ELR (cell line): ENCODE measurements at regions not wholly inside any gene's neighbourhood (a gene's known extent, or its start where the extent isn't known, plus 50 kb on each side); places are given as distances from the start of the nearest gene placed in this dataset.
"Not testable (repeated sequence)": the region's sequence is repeated elsewhere in the genome, so short reads cannot be mapped to it uniquely, and the experiment has no call there.

Source experiments
- DNase-seq: peaks from one replicate; pipeline ENCODE4 v3.0.0-alpha.2; 2015; ENCODE audit warnings: low read depth

DNA sequence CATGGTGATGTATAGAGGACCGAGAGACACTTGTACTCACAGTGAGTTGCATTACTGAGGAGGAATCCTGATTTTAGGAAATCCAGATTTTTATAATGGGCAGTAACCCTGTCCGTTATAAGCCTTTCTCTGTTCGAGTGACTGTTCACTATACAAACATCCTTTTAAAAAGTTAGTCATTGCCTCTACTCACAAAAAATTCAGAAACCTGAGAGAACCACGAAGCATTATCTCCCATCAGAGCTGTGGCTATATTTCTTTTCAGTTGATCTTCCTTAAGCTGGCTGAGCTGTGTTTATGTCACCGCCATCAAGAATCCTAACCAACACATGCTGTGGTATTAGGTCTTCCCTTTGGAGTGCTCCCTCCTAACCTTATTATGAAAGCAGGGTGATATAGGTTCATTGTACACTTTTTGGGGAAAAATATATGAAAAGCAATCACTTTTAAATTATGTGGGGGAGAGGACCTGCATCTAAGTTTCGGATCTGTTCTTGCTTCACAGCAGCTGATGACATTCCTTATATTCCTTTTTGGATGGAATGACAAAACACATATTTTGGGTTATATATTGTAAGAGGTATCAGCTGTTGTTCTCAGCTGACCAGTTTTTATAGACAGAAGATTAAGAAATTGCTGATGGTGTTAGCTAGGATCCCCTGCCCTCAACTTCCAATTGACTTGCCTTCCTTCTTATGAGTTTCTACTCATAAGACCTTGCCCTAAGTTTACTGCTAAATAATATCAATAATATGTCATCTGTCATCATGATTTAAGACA, 465.9 kb upstream of the RASGRP1 start:
- peak; percentile 29 for DNase-seq

DNA sequence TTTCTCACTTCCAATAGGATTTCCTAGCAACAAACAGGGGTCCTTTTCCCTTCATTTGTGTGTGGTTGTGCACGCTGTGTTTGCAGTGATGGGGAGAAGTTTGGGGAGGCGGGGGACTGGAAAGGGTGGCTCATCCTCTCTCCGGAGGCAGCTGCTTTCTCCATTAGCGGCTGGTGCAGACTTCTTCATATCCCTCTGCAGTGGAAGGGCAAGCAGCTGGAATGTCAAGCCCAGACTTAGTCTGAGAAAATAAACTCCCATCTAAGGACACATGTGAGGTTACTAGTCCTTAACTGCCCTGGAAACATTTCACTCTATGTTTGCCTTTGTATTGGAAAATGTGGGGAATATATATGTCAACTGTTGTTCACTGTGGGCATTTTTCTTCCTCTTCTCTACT, 467.0 kb upstream of the RASGRP1 start:
- no peak for DNase-seq

DNA sequence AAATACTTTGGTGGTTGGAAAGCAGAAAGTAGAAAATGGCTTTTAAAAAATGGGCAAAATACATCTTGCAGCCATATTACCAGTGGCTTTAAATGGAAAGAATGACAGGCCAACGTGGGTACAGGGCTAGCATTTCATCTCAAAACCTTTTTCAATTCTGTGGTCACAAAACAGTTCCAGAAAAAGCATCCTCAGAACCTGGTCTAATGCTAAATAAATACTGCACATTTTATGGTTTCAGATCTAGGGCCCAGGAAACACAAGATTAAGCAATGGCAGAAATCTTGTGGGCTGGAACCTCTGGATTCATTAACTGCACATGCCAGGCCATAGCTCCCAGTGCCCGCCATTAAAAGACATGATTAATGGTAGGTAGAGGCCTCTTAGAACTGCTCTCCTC, 470.2 kb upstream of the RASGRP1 start:
- no peak for DNase-seq

DNA sequence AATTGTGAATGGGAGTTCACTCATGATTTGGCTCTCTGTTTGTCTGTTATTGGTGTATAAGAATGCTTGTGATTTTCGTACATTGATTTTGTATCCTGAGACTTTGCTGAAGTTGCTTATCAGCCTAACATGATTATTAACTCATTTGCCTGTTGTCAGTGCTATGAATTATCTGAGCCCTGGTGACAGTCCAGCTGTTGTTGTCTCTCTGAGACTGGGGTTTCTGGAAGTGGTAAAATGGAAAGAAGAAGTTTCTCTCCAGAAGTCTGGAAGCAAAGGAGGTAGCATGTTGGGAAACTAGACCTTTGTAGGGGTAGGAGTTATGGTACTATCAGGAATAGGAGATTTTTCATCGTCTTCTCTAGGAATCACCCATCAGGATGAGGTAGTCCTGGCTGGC, 473.0 kb upstream of the RASGRP1 start:
- not testable (repeated sequence) for DNase-seq

DNA sequence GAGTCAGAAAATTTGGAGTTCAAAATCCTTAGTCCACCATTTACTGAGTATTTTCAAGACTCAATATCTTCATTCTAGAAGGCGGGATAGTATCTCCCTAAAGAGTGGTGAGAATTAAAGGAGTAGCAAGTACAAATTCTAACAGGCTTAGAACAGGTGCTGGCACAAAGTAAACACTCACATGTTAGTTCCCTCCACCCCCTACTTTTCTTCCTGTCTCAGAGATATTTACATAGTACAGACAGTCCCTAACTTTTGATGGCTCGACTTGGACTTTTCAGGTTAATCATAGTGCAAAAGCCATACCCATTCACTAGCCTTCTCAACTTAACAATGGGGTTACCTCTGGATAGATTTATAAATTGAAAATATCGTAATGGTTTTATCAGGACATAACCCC, 476.2 kb upstream of the RASGRP1 start:
- no peak for DNase-seq

DNA sequence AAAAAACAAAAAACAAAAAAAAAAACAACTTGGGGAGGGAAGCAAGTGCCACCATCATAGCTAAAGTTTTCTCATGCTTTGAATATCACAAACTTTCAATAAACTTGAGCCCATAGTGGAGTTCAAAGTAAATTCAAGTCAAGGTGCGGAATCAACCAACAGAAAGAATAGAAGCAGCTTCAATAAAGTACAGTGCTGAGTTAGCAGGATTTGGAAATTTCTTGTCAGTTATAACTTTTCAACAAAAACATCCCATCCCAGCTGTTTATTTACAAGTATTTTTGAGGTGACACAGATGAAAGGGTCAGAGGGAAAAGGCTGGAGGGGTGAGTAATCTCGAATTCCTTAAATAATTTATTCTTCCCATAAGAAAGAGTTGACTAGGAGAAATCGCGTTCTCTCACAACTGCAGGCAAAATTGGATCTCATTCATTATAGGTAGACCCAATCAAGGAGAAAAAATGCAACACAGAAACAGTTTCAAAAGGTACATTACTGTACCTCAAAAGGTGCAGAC, 477.4 kb upstream of the RASGRP1 start:
- peak; percentile 17 for DNase-seq

GRCh38 chr15:39051626-39052322, 487.2 kb upstream of the RASGRP1 start:
- DNase-seq, result no peak

GRCh38 chr15:39052323-39052705, 487.7 kb upstream of the RASGRP1 start:
- DNase-seq, result no peak

GRCh38 chr15:39053480-39053879, 488.9 kb upstream of the RASGRP1 start:
- DNase-seq, result no peak

- DNase-seq, result no peak
Measured at GRCh38 chr15:39054128-39054732, 489.6 kb upstream of the RASGRP1 start.

- DNase-seq, result no peak
Measured at GRCh38 chr15:39056357-39056756, 491.7 kb upstream of the RASGRP1 start.

DNA sequence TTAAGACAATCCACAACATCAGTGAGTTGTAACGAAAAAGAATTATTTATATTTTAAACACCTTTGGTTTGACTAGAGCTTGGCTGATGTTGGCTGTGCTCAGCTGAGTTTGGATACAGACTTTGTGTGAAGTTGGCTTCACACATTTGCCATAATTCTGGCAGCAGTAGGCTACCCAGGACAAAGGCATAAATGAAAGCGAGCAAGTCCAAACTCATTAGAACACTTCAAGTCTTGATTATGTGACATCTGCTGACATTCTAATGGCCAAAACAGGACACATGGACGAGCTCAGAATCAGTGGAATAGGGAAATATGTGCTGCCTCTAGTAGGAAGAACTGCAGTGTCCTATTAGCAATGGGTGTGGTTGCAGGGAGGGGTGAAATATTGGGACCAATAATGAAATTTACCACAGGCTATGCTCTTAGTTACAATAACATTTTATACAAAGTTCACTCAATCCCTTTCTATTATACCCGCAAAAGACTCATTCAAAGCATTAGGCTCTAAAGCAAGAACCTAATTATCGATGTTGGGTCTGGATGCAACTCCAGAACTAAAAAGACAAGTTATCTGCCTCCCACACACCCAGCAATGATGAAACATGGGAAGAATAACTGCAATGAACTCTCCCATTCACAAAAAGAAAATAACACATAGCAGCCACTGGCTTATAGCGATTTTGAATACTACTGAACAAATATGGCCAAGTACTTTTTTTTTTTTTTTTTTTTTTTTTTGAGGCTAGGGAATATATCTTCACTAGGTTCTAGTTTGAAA, 493.9 kb upstream of the RASGRP1 start:
- no peak for DNase-seq

DNA sequence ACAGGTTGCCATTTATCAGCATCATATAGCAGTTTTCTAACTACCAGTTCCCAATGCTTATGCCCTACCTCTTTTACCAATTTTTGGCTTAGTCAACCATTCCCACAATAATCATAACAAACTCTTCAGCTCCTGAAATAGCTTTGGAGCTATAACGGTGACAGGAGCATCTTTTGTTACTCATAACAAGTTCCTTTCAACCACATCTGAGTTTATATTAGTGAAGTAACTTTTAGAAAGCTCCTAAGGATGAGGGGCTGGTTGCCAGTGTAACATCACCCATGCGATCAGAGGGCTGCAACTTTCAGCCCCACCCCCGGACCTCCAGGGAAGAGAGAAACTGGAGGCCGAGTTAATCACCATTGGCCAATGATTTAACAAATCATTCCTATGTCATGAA, 495.3 kb upstream of the RASGRP1 start:
- DNase-seq, result no peak

GRCh38 chr15:39061952-39062464, 497.4 kb upstream of the RASGRP1 start:
- no peak for DNase-seq

DNA sequence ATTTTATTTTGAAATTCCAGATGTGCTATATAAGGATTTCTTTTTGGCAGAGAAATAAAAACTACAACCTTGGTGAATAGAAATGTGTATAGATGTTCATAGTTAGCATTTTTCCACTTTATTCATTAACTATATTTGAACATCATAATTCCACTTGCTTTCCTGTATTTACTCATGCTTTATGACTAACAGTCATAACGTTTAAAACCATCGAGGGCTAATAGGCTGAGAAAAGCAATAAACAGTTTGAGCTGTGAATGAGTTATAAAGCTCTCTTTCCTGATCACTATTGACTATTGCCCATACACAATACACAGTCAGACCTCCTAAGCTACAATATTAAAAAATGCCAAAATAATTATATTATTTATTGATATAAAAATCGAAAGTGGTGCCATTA, 502.1 kb upstream of the RASGRP1 start:
- peak; percentile 29 for DNase-seq

- no peak for DNase-seq
Measured at GRCh38 chr15:39074341-39074985, 506.4 kb upstream of the THBS1 start.

- no peak for DNase-seq
Measured at GRCh38 chr15:39075311-39075710, 505.6 kb upstream of the THBS1 start.

DNA sequence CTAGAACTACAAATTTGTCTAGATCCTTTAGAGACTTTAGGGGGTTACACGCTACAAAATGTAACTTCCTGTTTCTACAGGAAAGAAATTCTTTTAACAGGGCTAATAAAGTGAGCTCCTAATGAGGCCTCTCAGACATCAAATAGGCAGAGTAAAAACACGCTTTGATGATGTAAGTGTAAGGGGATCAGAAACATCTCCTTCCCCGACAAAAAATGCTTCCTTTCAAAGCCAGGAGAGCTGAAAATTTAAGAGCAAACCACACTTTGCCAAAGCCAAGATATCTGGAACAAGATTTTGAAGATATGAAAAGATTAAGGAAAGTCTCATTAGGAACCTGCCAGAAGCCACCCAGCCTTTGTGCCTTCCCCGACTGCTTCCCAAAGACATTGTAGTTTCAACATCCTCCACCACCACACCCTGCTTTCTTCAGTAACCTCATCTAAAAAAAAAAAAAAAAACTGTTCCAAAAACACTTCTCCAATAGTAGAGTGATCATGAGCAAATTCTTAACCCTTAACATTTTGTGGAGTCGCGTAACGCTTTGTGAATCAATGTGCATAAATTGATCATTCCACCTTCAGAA, 505.0 kb upstream of the THBS1 start:
- DNase-seq, result no peak

DNA sequence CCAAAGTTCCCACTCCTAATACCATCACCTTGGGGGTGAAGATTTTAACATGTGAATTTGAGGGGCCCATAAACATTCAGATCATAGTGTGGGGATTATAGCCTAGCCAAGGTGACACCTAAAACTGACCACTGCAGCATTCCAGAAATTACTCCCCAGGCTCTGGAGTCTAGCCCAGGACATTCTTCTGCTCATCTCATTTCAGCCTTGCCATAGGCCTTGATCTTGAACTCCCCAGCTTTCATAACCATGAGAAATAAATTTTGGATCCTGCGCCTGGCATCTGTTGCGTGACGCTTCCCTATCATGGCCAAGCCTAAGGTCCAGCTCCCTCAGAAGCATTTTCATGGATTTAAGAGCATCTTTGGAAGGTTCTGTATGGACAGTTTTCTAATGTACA, 502.9 kb upstream of the THBS1 start:
- DNase-seq, result no peak

- peak; percentile 81 for DNase-seq
Measured at GRCh38 chr15:39079296-39079847, 501.5 kb upstream of the THBS1 start.

GRCh38 chr15:39083213-39083612, 497.7 kb upstream of the THBS1 start:
- no peak for DNase-seq
